ENCODE measurements at regions not wholly inside any gene's neighbourhood (a gene's known extent, or its start where the extent isn't known, plus 50 kb on each side); places are given as distances from the start of the nearest gene placed in this dataset.

DNA sequence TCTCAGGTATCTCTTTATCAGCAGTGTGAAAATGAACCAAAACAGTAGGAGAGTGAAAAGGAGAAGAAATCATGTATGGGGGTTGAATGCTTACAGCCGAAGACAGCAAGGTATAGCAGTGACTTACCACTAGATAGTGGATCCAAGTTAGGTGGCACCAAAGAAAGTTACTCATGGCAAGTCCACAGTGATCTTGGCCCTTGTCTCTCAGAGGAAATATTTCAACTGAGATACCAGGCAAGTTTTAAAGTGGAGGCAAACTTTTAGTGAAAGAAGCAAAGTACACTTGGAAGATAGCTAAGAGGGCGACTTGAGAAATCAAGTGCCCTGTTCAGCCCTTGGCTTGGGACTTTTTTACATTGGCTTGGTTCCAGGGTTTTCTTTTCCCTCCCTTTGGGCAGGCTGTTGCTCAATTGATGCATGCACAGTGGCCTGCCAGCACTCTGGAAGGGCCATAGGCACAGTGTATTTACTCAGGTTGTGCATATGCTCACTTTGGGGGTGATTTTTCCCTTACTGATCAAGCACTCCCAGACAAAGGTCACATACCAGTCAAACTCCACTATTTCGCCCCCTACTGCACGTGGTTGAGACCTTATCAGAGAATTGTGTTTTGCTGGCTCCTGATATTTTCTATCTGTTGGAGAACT, 329.5 kb upstream of the KHDRBS2 start:
- ChIA-PET POLR2A (no interaction called here), CTCF (no interaction called here)
- Histone ChIP-seq H3K79me2 (ENCODE audit: insufficient read depth) (no peaks in the 10 kb centered on the region), H4K20me1 (ENCODE audit: insufficient read depth) (no peaks in the 10 kb centered on the region), H3K36me3 (replicated peaks in 1 of 2; ENCODE audit: control insufficient read depth in 1 of 2, insufficient read depth in 2 of 2, low read length in 1 of 2) (no peaks in the 10 kb centered on the region), H3K27me3 (ENCODE audit: insufficient read depth) (no peaks in the 10 kb centered on the region), H3K9me2 (no peaks in the 10 kb centered on the region), H2AFZ (ENCODE audit: low read depth) (no peak overlapping the region), H3F3A (replicated peaks; ENCODE audit: insufficient read depth) (no peaks in the 10 kb centered on the region), H3K4me3 (ENCODE audit: low read depth in 2 of 2, low read length in 1 of 2) (no peak overlapping the region), H3K27ac (ENCODE audit: low read depth in 2 of 2, low read length in 1 of 2) (no peak overlapping the region), H3K4me2 (no peak overlapping the region), H3K9me3 (no peaks in the 10 kb centered on the region), H3K9ac (no peak overlapping the region), H3K4me1 (ENCODE audit: control insufficient read depth in 1 of 2, insufficient read depth in 2 of 2, low read depth in 1 of 2, low read length in 1 of 2) (no peaks in the 10 kb centered on the region)
- WGBS (ENCODE audit: low lambda C conversion rate): 0% methylated on average over 4 of the region's 4 CpGs
- no peak for TF ChIP-seq ELF1 (IDR thresholded peaks at IDR 0.05)
- TF ChIP-seq, protein P1, sequence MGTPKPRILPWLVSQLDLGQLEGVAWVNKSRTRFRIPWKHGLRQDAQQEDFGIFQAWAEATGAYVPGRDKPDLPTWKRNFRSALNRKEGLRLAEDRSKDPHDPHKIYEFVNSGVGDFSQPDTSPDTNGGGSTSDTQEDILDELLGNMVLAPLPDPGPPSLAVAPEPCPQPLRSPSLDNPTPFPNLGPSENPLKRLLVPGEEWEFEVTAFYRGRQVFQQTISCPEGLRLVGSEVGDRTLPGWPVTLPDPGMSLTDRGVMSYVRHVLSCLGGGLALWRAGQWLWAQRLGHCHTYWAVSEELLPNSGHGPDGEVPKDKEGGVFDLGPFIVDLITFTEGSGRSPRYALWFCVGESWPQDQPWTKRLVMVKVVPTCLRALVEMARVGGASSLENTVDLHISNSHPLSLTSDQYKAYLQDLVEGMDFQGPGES (IDR thresholded peaks at IDR 0.05; ENCODE audit: low read depth, low read length): no peak
- TF ChIP-seq, protein P2, sequence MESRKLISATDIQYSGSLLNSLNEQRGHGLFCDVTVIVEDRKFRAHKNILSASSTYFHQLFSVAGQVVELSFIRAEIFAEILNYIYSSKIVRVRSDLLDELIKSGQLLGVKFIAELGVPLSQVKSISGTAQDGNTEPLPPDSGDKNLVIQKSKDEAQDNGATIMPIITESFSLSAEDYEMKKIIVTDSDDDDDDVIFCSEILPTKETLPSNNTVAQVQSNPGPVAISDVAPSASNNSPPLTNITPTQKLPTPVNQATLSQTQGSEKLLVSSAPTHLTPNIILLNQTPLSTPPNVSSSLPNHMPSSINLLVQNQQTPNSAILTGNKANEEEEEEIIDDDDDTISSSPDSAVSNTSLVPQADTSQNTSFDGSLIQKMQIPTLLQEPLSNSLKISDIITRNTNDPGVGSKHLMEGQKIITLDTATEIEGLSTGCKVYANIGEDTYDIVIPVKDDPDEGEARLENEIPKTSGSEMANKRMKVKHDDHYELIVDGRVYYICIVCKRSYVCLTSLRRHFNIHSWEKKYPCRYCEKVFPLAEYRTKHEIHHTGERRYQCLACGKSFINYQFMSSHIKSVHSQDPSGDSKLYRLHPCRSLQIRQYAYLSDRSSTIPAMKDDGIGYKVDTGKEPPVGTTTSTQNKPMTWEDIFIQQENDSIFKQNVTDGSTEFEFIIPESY (IDR thresholded peaks at IDR 0.05; ENCODE audit: borderline replicate concordance, low read depth): no peak
- TF ChIP-seq NFIC (IDR thresholded peaks at IDR 0.05; ENCODE audit: borderline replicate concordance): no peak
- DNase-seq: no peak

DNA sequence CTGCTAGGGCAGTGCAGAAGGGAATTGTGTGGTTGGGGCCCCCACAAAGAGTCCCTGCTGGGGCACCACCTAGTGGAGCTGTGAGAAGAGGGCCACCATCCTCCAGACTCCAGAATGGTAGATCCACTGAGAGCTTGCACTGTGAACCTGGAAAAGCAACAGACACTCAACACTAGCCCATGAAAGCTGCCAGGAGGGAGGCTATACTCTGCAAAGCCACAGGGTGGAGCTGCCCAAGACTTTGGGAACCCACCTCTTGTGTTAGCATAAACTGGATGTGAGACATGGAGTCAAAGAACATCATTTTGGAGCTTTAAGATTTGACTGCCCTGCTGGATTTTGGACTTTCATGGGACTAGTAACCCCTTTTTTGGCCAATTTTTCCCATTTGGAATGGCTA, 328.4 kb upstream of the KHDRBS2 start:
- Histone ChIP-seq H3K27ac (ENCODE audit: low read depth in 2 of 2, low read length in 1 of 2) (no peak overlapping the region), H2AFZ (ENCODE audit: low read depth) (no peak overlapping the region), H3K4me1 (ENCODE audit: control insufficient read depth in 1 of 2, insufficient read depth in 2 of 2, low read depth in 1 of 2, low read length in 1 of 2) (no peaks in the 10 kb centered on the region), H3F3A (replicated peaks; ENCODE audit: insufficient read depth) (no peaks in the 10 kb centered on the region), H4K20me1 (ENCODE audit: insufficient read depth) (no peaks in the 10 kb centered on the region), H3K27me3 (ENCODE audit: insufficient read depth) (no peaks in the 10 kb centered on the region), H3K79me2 (ENCODE audit: insufficient read depth) (no peaks in the 10 kb centered on the region), H3K4me3 (ENCODE audit: low read depth in 2 of 2, low read length in 1 of 2) (no peak overlapping the region), H3K4me2 (no peak overlapping the region), H3K9me3 (no peaks in the 10 kb centered on the region), H3K9me2 (no peaks in the 10 kb centered on the region), H3K36me3 (replicated peaks in 1 of 2; ENCODE audit: control insufficient read depth in 1 of 2, insufficient read depth in 2 of 2, low read length in 1 of 2) (no peaks in the 10 kb centered on the region), H3K9ac (no peak overlapping the region)
- TF ChIP-seq EZH2phosphoT487 (IDR thresholded peaks at IDR 0.05; ENCODE audit: borderline replicate concordance, low read depth): no peak
- TF ChIP-seq YY1 (IDR thresholded peaks at IDR 0.05; ENCODE audit: low read depth): no peak
- TF ChIP-seq MEF2A (IDR thresholded peaks at IDR 0.05; ENCODE audit: borderline replicate concordance, low read depth): no peak
- no peak for TF ChIP-seq RFX5 (IDR thresholded peaks at IDR 0.05; ENCODE audit: low read length)
- TF ChIP-seq JUND (IDR thresholded peaks at IDR 0.05): no peak
- no peak for TF ChIP-seq CHD2 (IDR thresholded peaks at IDR 0.05; ENCODE audit: low read length, partially characterized antibody)
- TF ChIP-seq SMC3 (IDR thresholded peaks at IDR 0.05; ENCODE audit: low read depth, low read length): no peak
- no peak for TF ChIP-seq TAF1 (IDR thresholded peaks at IDR 0.05; ENCODE audit: borderline replicate concordance, low read depth, low read length)
- ChIA-PET CTCF (no interaction called here), POLR2A (no interaction called here)
- no peak for DNase-seq
